IMR-90 (cell line): ENCODE measurements at regions not wholly inside any gene's neighbourhood (a gene's known extent, or its start where the extent isn't known, plus 50 kb on each side); places are given as distances from the start of the nearest gene placed in this dataset.

ENCODE experiments used
- ATAC-seq: fragments of 200-7000 bp; cut with Tn5 transposase; 2 replicates; pipeline ENCODE4 v1.9.1; 2020; ENCODE audit warnings: low read depth, mild to moderate bottlenecking, moderate library complexity
- BruUV-seq: library from RNA; stranded (reverse); fragments of 400-500 nt; replicated peaks from 2 replicates; lab custom pipeline; 2021; lab: Mats Ljungman, UMichigan
- CTCF ChIA-PET: fragments of 300-600 bp; formaldehyde crosslinking; extraction: SDS; loops from one replicate; lab custom pipeline; 2021; ENCODE audit warnings: antibody characterized with exemption; lab: Yijun Ruan, JAX
- POLR2A ChIA-PET: fragments of 300-600 bp; sonication (Branson Sonifier 250); formaldehyde crosslinking; loops from one replicate; lab custom pipeline; 2022; ENCODE audit warnings: antibody characterized with exemption; ENCODE audit not compliant: unreplicated experiment; lab: Charles Lee
- DNase-seq: peaks from one replicate; pipeline ENCODE4 v3.0.0; 2013
- H2AFZ ChIP-seq: replicated peaks from 2 replicates; pipeline ENCODE3; 2013; ENCODE audit warnings: low read length, mild to moderate bottlenecking; ENCODE audit not compliant: poor library complexity
- H2AK5ac ChIP-seq: 2 replicates; pipeline ENCODE4 v1.6.1; 2013; ENCODE audit warnings: low read depth, low read length, inconsistent platforms
- H2AK9ac ChIP-seq: replicated peaks from 2 replicates; pipeline ENCODE3; 2013; ENCODE audit warnings: mild to moderate bottlenecking, low read depth, low read length, moderate library complexity; ENCODE audit not compliant: poor library complexity
- H2BK120ac ChIP-seq: 2 replicates; pipeline ENCODE4 v1.6.1; 2013; ENCODE audit warnings: low read depth, low read length, inconsistent platforms
- H2BK15ac ChIP-seq: 3 replicates; pipeline ENCODE4 v1.6.1; 2013; ENCODE audit warnings: low read depth, low read length, inconsistent platforms
- H2BK20ac ChIP-seq: 2 replicates; pipeline ENCODE4 v1.6.1; 2013; ENCODE audit warnings: low read depth, mild to moderate bottlenecking, inconsistent platforms, low read length, moderate library complexity
- H2BK5ac ChIP-seq: 2 replicates; pipeline ENCODE4 v1.6.1; 2013; ENCODE audit warnings: mild to moderate bottlenecking, low read depth, low read length, inconsistent platforms; ENCODE audit not compliant: poor library complexity, severe bottlenecking
- H3K14ac ChIP-seq: replicated peaks from 2 replicates; pipeline ENCODE4 v1.6.1; 2013; ENCODE audit warnings: low read depth, low read length, inconsistent platforms
- H3K18ac ChIP-seq: 2 replicates; pipeline ENCODE4 v1.6.1; 2013; ENCODE audit warnings: low read depth, low read length, control low read depth
- H3K23ac ChIP-seq: 2 replicates; pipeline ENCODE4 v1.6.1; 2013; ENCODE audit warnings: low read depth, low read length, inconsistent platforms
- H3K27ac ChIP-seq: 2 replicates; pipeline ENCODE4 v1.5.1; 2013; ENCODE audit warnings: mild to moderate bottlenecking, control low read depth, low read length; ENCODE audit not compliant: insufficient read depth
- H3K27me3 ChIP-seq: 2 replicates; pipeline ENCODE4 v1.6.1; 2013; ENCODE audit warnings: low read length; ENCODE audit not compliant: control insufficient read depth, insufficient read depth
- H3K36me3 ChIP-seq: 2 replicates; pipeline ENCODE4 v1.6.1; 2013; ENCODE audit warnings: low read length, mixed read lengths; ENCODE audit not compliant: control insufficient read depth, insufficient read depth
- H3K4ac ChIP-seq: 2 replicates; pipeline ENCODE4 v1.6.1; 2013; ENCODE audit warnings: low read depth, low read length, inconsistent platforms
- H3K4me1 ChIP-seq: 2 replicates; pipeline ENCODE4 v1.6.1; 2013; ENCODE audit warnings: low read length, mixed read lengths; ENCODE audit not compliant: control insufficient read depth, insufficient read depth
- H3K4me2 ChIP-seq: 2 replicates; pipeline ENCODE4 v1.6.1; 2013; ENCODE audit warnings: low read depth, mild to moderate bottlenecking, control low read depth, low read length, moderate library complexity
- H3K4me3 ChIP-seq: 2 replicates; pipeline ENCODE4 v1.5.1; 2013; ENCODE audit warnings: low read depth, mild to moderate bottlenecking, control low read depth, low read length, moderate library complexity; ENCODE audit not compliant: insufficient read depth
- H3K56ac ChIP-seq: 2 replicates; pipeline ENCODE4 v1.6.1; 2013; ENCODE audit warnings: low read length, inconsistent platforms; ENCODE audit not compliant: insufficient read depth; ENCODE audit errors: extremely low read depth
- H3K79me1 ChIP-seq, 2 experiments: 2 replicates each; pipeline ENCODE4 v1.6.1; 2013; ENCODE audit warnings: low read length in 2 of 2, inconsistent platforms in 1 of 2, low read depth in 1 of 2
- H3K9ac ChIP-seq: 2 replicates; pipeline ENCODE4 v1.6.1; 2013; ENCODE audit warnings: low read depth, low read length, control low read depth
- H3K9me1 ChIP-seq: 2 replicates; pipeline ENCODE4 v1.6.1; 2013; ENCODE audit warnings: low read length, inconsistent platforms; ENCODE audit not compliant: insufficient read depth
- H3K9me3 ChIP-seq: 2 replicates; pipeline ENCODE4 v1.6.1; 2013; ENCODE audit warnings: low read length; ENCODE audit not compliant: control insufficient read depth, insufficient read depth
- H4K20me1 ChIP-seq: 2 replicates; pipeline ENCODE4 v1.6.1; 2013; ENCODE audit warnings: low read length, inconsistent platforms; ENCODE audit not compliant: insufficient read depth
- H4K5ac ChIP-seq: 2 replicates; pipeline ENCODE4 v1.6.1; 2013; ENCODE audit warnings: mild to moderate bottlenecking, low read depth, low read length, control low read depth
- H4K8ac ChIP-seq, 2 experiments: 2 replicates each; pipeline ENCODE4 v1.6.1; 2013; ENCODE audit warnings: low read depth in 2 of 2, low read length in 2 of 2, control low read depth in 1 of 2, inconsistent platforms in 1 of 2
- H4K91ac ChIP-seq: 2 replicates; pipeline ENCODE4 v1.6.1; 2013; ENCODE audit warnings: low read depth, low read length, inconsistent platforms; ENCODE audit not compliant: insufficient read depth
- FOS ChIP-seq: fragments of 150-350 bp; IDR thresholded peaks from 2 replicates; pipeline ENCODE4 v1.6.1; 2016; ENCODE audit warnings: low read depth, low read length
- MAFK ChIP-seq: IDR thresholded peaks from 2 replicates; pipeline ENCODE4 v1.6.1; 2012; ENCODE audit warnings: low read depth, low read length, improper control_type of control experiment
- MAZ ChIP-seq: IDR thresholded peaks from 2 replicates; pipeline ENCODE4 v1.6.1; 2012; ENCODE audit warnings: low read depth, mild to moderate bottlenecking, low read length, improper control_type of control experiment, moderate library complexity, borderline replicate concordance
- MXI1 ChIP-seq: IDR thresholded peaks from 2 replicates; pipeline ENCODE4 v1.6.1; 2012; ENCODE audit warnings: low read depth, mild to moderate bottlenecking, low read length, moderate library complexity, borderline replicate concordance
- POLR2A ChIP-seq: IDR thresholded peaks from 2 replicates; pipeline ENCODE4 v1.6.1; 2012; ENCODE audit warnings: mild to moderate bottlenecking, low read depth, low read length
- RCOR1 ChIP-seq: IDR thresholded peaks from 2 replicates; pipeline ENCODE4 v1.6.1; 2012; ENCODE audit warnings: mild to moderate bottlenecking, low read length, improper control_type of control experiment; ENCODE audit not compliant: insufficient replicate concordance
- SMC3 ChIP-seq: fragments of 150-350 bp; IDR thresholded peaks from 2 replicates; pipeline ENCODE4 v1.6.1; 2016; ENCODE audit warnings: low read depth, mild to moderate bottlenecking, antibody characterized with exemption, low read length, moderate library complexity
- USF2 ChIP-seq: fragments of 150-350 bp; IDR thresholded peaks from 2 replicates; pipeline ENCODE4 v1.6.1; 2017; ENCODE audit warnings: mild to moderate bottlenecking, antibody characterized with exemption, low read length, low read depth
- WGBS, 2 experiments: methylation state at CpG; one replicate each; pipeline versions ENCODE4 v1.1.5 to v1.1.7; 2013; ENCODE audit warnings: missing lambda C conversion rate in 2 of 2; ENCODE audit not compliant: insufficient read length in 1 of 2; ENCODE audit errors: extremely low coverage in 2 of 2; 5-methylcytosine and 5-hydroxymethylcytosine counted together
- dilution Hi-C: fragments of 300-500 bp; cut with HindIII; formaldehyde crosslinking; loops from one replicate; pipeline ENCODE4 v1.14.3; 2018; ENCODE audit warnings: low sequenced_read_pairs; ENCODE audit not compliant: unreplicated experiment
- in situ Hi-C: fragments of 300-500 bp; cut with MboI; formaldehyde crosslinking; loops from 3 replicates; pipeline ENCODE4 v1.14.3; 2019; ENCODE audit warnings: low sequenced_read_pairs, inconsistent platforms, mixed read lengths
- intact Hi-C: fragments of 100-400 bp; cut with micrococcal nuclease; formaldehyde crosslinking; loops from 2 replicates; pipeline ENCODE4 v1.10.0; 2022

- Histone ChIP-seq H3K56ac (no peak overlapping the region), H3K14ac (no peak overlapping the region), H2AK5ac (no peak overlapping the region), H4K91ac (no peak overlapping the region), H2BK5ac (no peak overlapping the region), H3K4me1 (no peaks in the 10 kb centered on the region), H4K5ac (no peak overlapping the region), H4K8ac (no peak overlapping the region), H3K27ac (no peak overlapping the region), H3K4me2 (no peak overlapping the region), H2BK20ac (no peak overlapping the region), H2AK9ac (no peak overlapping the region), H3K18ac (no peak overlapping the region), H3K23ac (no peak overlapping the region), H3K9me1 (no peaks in the 10 kb centered on the region), H3K9me3 (no peaks in the 10 kb centered on the region), H2BK120ac (no peak overlapping the region), H3K27me3 (no peaks in the 10 kb centered on the region), H4K20me1 (no peaks in the 10 kb centered on the region), H2AFZ (no peak overlapping the region), H3K4ac (no peak overlapping the region), H3K79me1 (no peaks in the 10 kb centered on the region), H3K36me3 (no peaks in the 10 kb centered on the region), H2BK15ac (no peak overlapping the region), H3K4me3 (no peak overlapping the region), H3K9ac (no peak overlapping the region)
- ChIA-PET POLR2A (no interaction called here), CTCF (interaction anchor here (0.6 kb wide), 1 partner anchor 422 kb away, joined by 3 read pairs; no protein-coding TSS in a partner anchor)
- intact Hi-C loops (no loop called here), dilution Hi-C loops (no loop called here), in situ Hi-C loops (no loop called here)
- 57% methylated on average over 1 of the region's 3 CpGs; no CpG with 5 or more reads in 1 of the 2 experiments for WGBS, 2 experiments
- no peak for DNase-seq
- BruUV-seq, result no TSS peak
- TF ChIP-seq MAZ, result no peak
- no peak for TF ChIP-seq RCOR1
- TF ChIP-seq MXI1, result no peak
- no peak for TF ChIP-seq FOS
- TF ChIP-seq MAFK, result no peak
- TF ChIP-seq SMC3, result no peak
- TF ChIP-seq POLR2A, result no peak
- no peak for TF ChIP-seq USF2
- no peak for ATAC-seq
Measured at GRCh38 chr18:60153376-60153775, 219.2 kb downstream of the MC4R start.
